PC-3 (cell line): ENCODE measurements at regions not wholly inside any gene's neighbourhood (a gene's known extent, or its start where the extent isn't known, plus 50 kb on each side); places are given as distances from the start of the nearest gene placed in this dataset.

Experiments
- ATAC-seq: fragments of 200-7000 bp; cut with Tn5 transposase; 2 replicates; pipeline ENCODE4 v1.9.1; 2020; ENCODE audit warnings: mild to moderate bottlenecking, moderate library complexity
- BruUV-seq: library from RNA; stranded (reverse); fragments of 400-500 nt; replicated peaks from 2 replicates; lab custom pipeline; 2021; lab: Mats Ljungman, UMichigan
- CTCF ChIA-PET: fragments of 300-600 bp; sonication (Branson Sonifier 250); formaldehyde crosslinking; loops from one replicate; lab custom pipeline; 2022; ENCODE audit warnings: antibody characterized with exemption; lab: Charles Lee
- POLR2A ChIA-PET: fragments of 300-600 bp; sonication (Branson Sonifier 250); formaldehyde crosslinking; loops from one replicate; lab custom pipeline; 2022; ENCODE audit warnings: antibody characterized with exemption; ENCODE audit not compliant: unreplicated experiment; lab: Charles Lee
- DNase-seq: peaks from one replicate; pipeline ENCODE4 v3.0.0-alpha.2; 2015
- H2AFZ ChIP-seq: fragments of 300-600 bp; sonication (generic); 2 replicates; pipeline ENCODE4 v1.6.0; 2016; ENCODE audit warnings: antibody characterized with exemption, low read length
- H3F3A ChIP-seq: fragments of 300-600 bp; sonication (generic); one replicate; pipeline ENCODE4 v1.6.0; 2017; ENCODE audit warnings: antibody characterized with exemption, low read length, control low read depth, mild to moderate bottlenecking; ENCODE audit not compliant: unreplicated experiment
- H3K27ac ChIP-seq: fragments of 300-600 bp; sonication (generic); 2 replicates; pipeline ENCODE4 v1.5.1; 2016; ENCODE audit warnings: mild to moderate bottlenecking, low read length
- H3K27me3 ChIP-seq: fragments of 300-600 bp; sonication (generic); 2 replicates; pipeline ENCODE4 v1.6.1; 2016; ENCODE audit warnings: low read length, mixed read lengths
- H3K36me3 ChIP-seq: fragments of 300-600 bp; sonication (generic); 2 replicates; pipeline ENCODE4 v1.6.1; 2016; ENCODE audit warnings: low read depth, mixed run types, low read length, mixed read lengths
- H3K4me1 ChIP-seq: fragments of 300-600 bp; sonication (generic); 2 replicates; pipeline ENCODE4 v1.5.1; 2016; ENCODE audit warnings: low read length; ENCODE audit not compliant: insufficient read depth
- H3K4me2 ChIP-seq: fragments of 300-600 bp; sonication (generic); 2 replicates; pipeline ENCODE4 v1.6.0; 2016; ENCODE audit warnings: low read length
- H3K4me3 ChIP-seq: fragments of 300-600 bp; sonication (generic); 2 replicates; pipeline ENCODE4 v1.5.1; 2016; ENCODE audit warnings: mild to moderate bottlenecking, low read length, mixed read lengths
- H3K79me2 ChIP-seq: fragments of 300-600 bp; sonication (generic); 2 replicates; pipeline ENCODE4 v1.6.1; 2017; ENCODE audit warnings: low read length, mixed read lengths
- H3K9ac ChIP-seq: fragments of 300-600 bp; sonication (generic); 2 replicates; pipeline ENCODE4 v1.6.0; 2016; ENCODE audit warnings: mild to moderate bottlenecking, low read length
- H3K9me2 ChIP-seq: fragments of 300-600 bp; sonication (generic); replicated peaks from 2 replicates; pipeline ENCODE4 v1.6.1; 2016; ENCODE audit warnings: mixed run types, low read length, mixed read lengths
- H3K9me3 ChIP-seq: fragments of 300-600 bp; sonication (generic); 2 replicates; pipeline ENCODE4 v1.6.1; 2016; ENCODE audit warnings: low read length, mixed read lengths
- H4K20me1 ChIP-seq: fragments of 300-600 bp; sonication (generic); 2 replicates; pipeline ENCODE4 v1.6.1; 2016; ENCODE audit warnings: low read length, mixed read lengths
- EZH2 ChIP-seq: fragments of 300-600 bp; sonication (generic); IDR thresholded peaks from one replicate; pipeline ENCODE4 v1.6.1; 2017; ENCODE audit warnings: antibody characterized with exemption, mild to moderate bottlenecking, low read length; ENCODE audit not compliant: unreplicated experiment
- EZH2phosphoT487 ChIP-seq: fragments of 300-600 bp; sonication (generic); IDR thresholded peaks from 2 replicates; pipeline ENCODE4 v1.6.1; 2018; ENCODE audit warnings: mild to moderate bottlenecking, antibody characterized with exemption, low read length, borderline replicate concordance
- intact Hi-C: fragments of 100-400 bp; cut with micrococcal nuclease; formaldehyde crosslinking; loops from 2 replicates; pipeline ENCODE4 v1.9.0; 2023
- TF ChIP-seq, protein P1 (sequence below): fragments of 300-600 bp; sonication (generic); conservative IDR thresholded peaks from 2 replicates; pipeline ENCODE4 v1.5.1; 2017; ENCODE audit warnings: antibody characterized with exemption, low read depth, mild to moderate bottlenecking, low read length

DNA sequence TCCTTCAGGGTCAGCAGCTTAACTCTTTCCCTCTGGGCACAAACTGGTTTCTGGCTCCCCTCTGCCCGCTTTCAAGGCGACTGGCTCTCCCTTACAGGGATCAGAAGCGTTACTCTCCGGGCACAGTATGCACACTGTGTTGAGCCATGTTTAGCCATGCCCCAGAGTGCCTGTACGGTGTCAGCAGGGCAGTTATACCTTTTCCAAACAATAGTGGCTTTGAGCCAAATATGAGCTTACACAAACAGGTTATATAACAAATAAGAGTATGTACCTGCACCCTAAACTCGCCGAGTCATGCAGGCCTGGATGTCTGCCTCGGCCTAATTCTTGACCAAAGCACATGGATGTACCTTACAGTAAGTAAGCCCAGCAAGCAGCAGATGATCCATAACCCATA is 175.6 kb upstream of the ANKRD28 start:
- no peaks in the 10 kb centered on the region for H3K9me2 ChIP-seq
- ChIA-PET POLR2A (no interaction called here), CTCF (no interaction called here)
- no peak overlapping the region for H3K4me3 ChIP-seq
- no peaks in the 10 kb centered on the region for H3K9me3 ChIP-seq
- H4K20me1 ChIP-seq, result no peaks in the 10 kb centered on the region
- no TSS peak for BruUV-seq
- TF ChIP-seq, protein P1, sequence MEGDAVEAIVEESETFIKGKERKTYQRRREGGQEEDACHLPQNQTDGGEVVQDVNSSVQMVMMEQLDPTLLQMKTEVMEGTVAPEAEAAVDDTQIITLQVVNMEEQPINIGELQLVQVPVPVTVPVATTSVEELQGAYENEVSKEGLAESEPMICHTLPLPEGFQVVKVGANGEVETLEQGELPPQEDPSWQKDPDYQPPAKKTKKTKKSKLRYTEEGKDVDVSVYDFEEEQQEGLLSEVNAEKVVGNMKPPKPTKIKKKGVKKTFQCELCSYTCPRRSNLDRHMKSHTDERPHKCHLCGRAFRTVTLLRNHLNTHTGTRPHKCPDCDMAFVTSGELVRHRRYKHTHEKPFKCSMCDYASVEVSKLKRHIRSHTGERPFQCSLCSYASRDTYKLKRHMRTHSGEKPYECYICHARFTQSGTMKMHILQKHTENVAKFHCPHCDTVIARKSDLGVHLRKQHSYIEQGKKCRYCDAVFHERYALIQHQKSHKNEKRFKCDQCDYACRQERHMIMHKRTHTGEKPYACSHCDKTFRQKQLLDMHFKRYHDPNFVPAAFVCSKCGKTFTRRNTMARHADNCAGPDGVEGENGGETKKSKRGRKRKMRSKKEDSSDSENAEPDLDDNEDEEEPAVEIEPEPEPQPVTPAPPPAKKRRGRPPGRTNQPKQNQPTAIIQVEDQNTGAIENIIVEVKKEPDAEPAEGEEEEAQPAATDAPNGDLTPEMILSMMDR, result no peak
- TF ChIP-seq EZH2phosphoT487, result no peak
- TF ChIP-seq EZH2, result no peak
- no peak overlapping the region for H3K4me2 ChIP-seq
- no peak overlapping the region for H3K9ac ChIP-seq
- ATAC-seq (no peak), DNase-seq (no peak)
- peaks cover 6% of the 10 kb centered on the region; the same call in 1 of the 2 replicates for H3K4me1 ChIP-seq
- no peaks in the 10 kb centered on the region for H3F3A ChIP-seq
- intact Hi-C loops, result no loop called here
- H3K36me3 ChIP-seq, result no peaks in the 10 kb centered on the region
- no peak overlapping the region for H3K27ac ChIP-seq
- H2AFZ ChIP-seq, result no peak overlapping the region
- no peaks in the 10 kb centered on the region for H3K27me3 ChIP-seq
- no peaks in the 10 kb centered on the region for H3K79me2 ChIP-seq

DNA sequence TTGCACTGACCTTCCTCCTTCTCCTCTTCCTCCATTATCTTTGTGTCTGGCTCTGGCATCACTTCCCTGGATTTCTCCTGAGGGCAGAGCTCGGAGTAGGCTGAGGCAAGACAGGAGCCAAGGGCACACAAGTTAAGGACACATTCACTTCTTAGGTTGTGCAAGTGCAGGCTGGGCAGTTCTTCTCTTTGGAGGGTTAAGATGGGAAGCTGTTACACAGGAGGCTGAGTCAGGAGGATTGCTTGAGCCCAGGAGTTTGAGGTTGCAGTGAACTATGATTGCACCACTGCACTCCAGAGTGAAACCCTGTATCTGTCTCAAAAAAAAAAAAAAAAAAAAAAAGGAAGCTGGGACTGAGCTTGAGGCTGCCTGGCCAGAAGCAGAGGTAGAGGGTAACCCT is 176.2 kb upstream of the ANKRD28 start:
- no peaks in the 10 kb centered on the region for H3F3A ChIP-seq
- no peak overlapping the region for H3K4me2 ChIP-seq
- no TSS peak for BruUV-seq
- ChIA-PET CTCF (no interaction called here), POLR2A (no interaction called here)
- H3K9ac ChIP-seq, result no peak overlapping the region
- DNase-seq, result no peak
- no peaks in the 10 kb centered on the region for H3K36me3 ChIP-seq
- no peaks in the 10 kb centered on the region for H3K27me3 ChIP-seq
- ATAC-seq, result no peak
- intact Hi-C loops, result no loop called here
- H2AFZ ChIP-seq, result no peak overlapping the region
- peaks cover 6% of the 10 kb centered on the region; the same call in 1 of the 2 replicates for H3K4me1 ChIP-seq
- H3K79me2 ChIP-seq, result no peaks in the 10 kb centered on the region
- no peak overlapping the region for H3K27ac ChIP-seq
- H3K9me3 ChIP-seq, result no peaks in the 10 kb centered on the region
- TF ChIP-seq EZH2phosphoT487 (no peak), EZH2 (no peak)
- TF ChIP-seq, protein P1, result no peak
- no peaks in the 10 kb centered on the region for H3K9me2 ChIP-seq
- H4K20me1 ChIP-seq, result no peaks in the 10 kb centered on the region
- no peak overlapping the region for H3K4me3 ChIP-seq

DNA sequence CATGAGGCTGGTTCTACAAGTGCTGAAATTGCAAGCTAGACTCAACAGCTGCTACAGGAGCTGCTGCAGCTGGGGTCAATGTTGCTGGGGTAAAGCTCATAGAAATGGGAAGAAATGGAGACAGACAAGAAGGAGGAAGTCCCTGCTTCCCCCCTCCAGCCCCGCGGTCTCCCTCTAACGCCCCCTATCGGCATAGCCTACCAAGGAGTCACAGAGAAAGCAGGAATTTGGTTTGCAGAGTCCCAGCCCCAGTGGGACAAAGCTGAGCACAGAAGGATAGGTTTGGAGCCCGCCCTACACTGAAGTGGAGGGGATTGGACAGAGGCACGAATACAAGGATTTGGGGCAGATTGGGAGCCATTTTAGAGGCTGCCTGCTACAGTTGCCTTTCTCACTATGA is 176.9 kb upstream of the ANKRD28 start:
- ChIA-PET CTCF (no interaction called here), POLR2A (no interaction called here)
- no peak for ATAC-seq

More for the DNA sequence above, 176.9 kb upstream of the ANKRD28 start:
- no peak overlapping the region for H3K27ac ChIP-seq
- H3K9me3 ChIP-seq, result no peaks in the 10 kb centered on the region
- intact Hi-C loops, result no loop called here
- TF ChIP-seq EZH2 (no peak), EZH2phosphoT487 (no peak)
- TF ChIP-seq, protein P1, result peak; percentile 44
- no peaks in the 10 kb centered on the region for H4K20me1 ChIP-seq
- H3K9ac ChIP-seq, result no peak overlapping the region
- H3F3A ChIP-seq, result no peaks in the 10 kb centered on the region
- DNase-seq, result no peak
- no peaks in the 10 kb centered on the region for H3K79me2 ChIP-seq
- H2AFZ ChIP-seq, result no peak overlapping the region
- no peak overlapping the region for H3K4me2 ChIP-seq
- H3K9me2 ChIP-seq, result no peaks in the 10 kb centered on the region
- H3K27me3 ChIP-seq, result no peaks in the 10 kb centered on the region
- H3K36me3 ChIP-seq, result no peaks in the 10 kb centered on the region
- no peak overlapping the region for H3K4me3 ChIP-seq
- BruUV-seq, result no TSS peak
- peaks cover 6% of the 10 kb centered on the region; the same call in 1 of the 2 replicates for H3K4me1 ChIP-seq
